HepG2 (cell line): ENCODE measurements at regions not wholly inside any gene's neighbourhood (a gene's known extent, or its start where the extent isn't known, plus 50 kb on each side); places are given as distances from the start of the nearest gene placed in this dataset.
"Not testable (repeated sequence)": the region's sequence is repeated elsewhere in the genome, so short reads cannot be mapped to it uniquely, and the experiment has no call there.

Experiments used
- ATAC-seq: fragments of 200-7000 bp; cut with Tn5 transposase; 3 replicates; pipeline ENCODE4 v1.9.1; 2020; ENCODE audit warnings: mild to moderate bottlenecking, moderate library complexity
- BruUV-seq: library from RNA; stranded (reverse); fragments of 400-500 nt; replicated peaks from 2 replicates; lab custom pipeline; 2021; lab: Mats Ljungman, UMichigan
- CTCF ChIA-PET: fragments of 300-600 bp; formaldehyde crosslinking; extraction: SDS; loops from one replicate; lab custom pipeline; 2021; ENCODE audit warnings: low total read pairs, inconsistent platforms, low intra/inter-chr PET ratio; lab: Yijun Ruan, JAX
- POLR2A ChIA-PET: fragments of 350-600 bp; sonication (Branson Sonifier 250); formaldehyde crosslinking; loops from one replicate; lab custom pipeline; 2020; ENCODE audit warnings: antibody characterized with exemption, inconsistent platforms; lab: Yijun Ruan, JAX
- DNase-seq: peaks from one replicate; pipeline ENCODE4 v3.0.0-alpha.2; 2015; ENCODE audit warnings: low spot score
- FAIRE-seq: peaks from 3 replicates; lab custom pipeline; 2011; peaks lifted over from hg19 to GRCh38; lab: Jason Lieb, UNC
- H2AFZ ChIP-seq: one replicate; pipeline ENCODE4 v1.6.1; 2011; ENCODE audit warnings: low read length, inconsistent platforms
- H3K27ac ChIP-seq: fragments of 300-600 bp; 3 replicates; pipeline ENCODE4 v1.8.0; 2011; ENCODE audit warnings: mixed run types, mild to moderate bottlenecking, mixed read lengths, low read length, inconsistent platforms; ENCODE audit not compliant: insufficient read depth; ENCODE audit errors: extremely low read length
- H3K27me3 ChIP-seq, 2 experiments: fragments of 200-600 bp in 1 of 2; 2 replicates in 1 of 2; 3 replicates in 1 of 2; pipeline versions ENCODE4 v1.6.0 to v1.8.0; 2011; ENCODE audit warnings: low read length in 2 of 2, mild to moderate bottlenecking in 2 of 2, moderate library complexity in 2 of 2, inconsistent platforms in 1 of 2; ENCODE audit not compliant: insufficient read depth in 2 of 2, control insufficient read depth in 1 of 2
- H3K36me3 ChIP-seq, 2 experiments: fragments of 200-600 bp in 1 of 2; replicated peaks in 1 of 2; 2 replicates in 1 of 2; 3 replicates in 1 of 2; pipeline versions ENCODE4 v1.5.1 to v1.8.0; 2011; ENCODE audit warnings: low read length in 2 of 2, inconsistent platforms in 1 of 2; ENCODE audit not compliant: insufficient read depth in 2 of 2, control insufficient read depth in 1 of 2
- H3K4me1 ChIP-seq: 2 replicates; pipeline ENCODE4 v1.5.1; 2012; ENCODE audit warnings: low read length, inconsistent platforms; ENCODE audit not compliant: insufficient read depth
- H3K4me2 ChIP-seq: 2 replicates; pipeline ENCODE4 v1.6.0; 2011; ENCODE audit warnings: low read depth, low read length, inconsistent platforms
- H3K4me3 ChIP-seq, 3 experiments: fragments of 200-600 bp in 1 of 3; sonication (generic), shearing (Covaris generic) in 1 of 3; replicated peaks in 1 of 3; 2 replicates each; pipeline ENCODE4 v1.5.1; 2011 to 2016; ENCODE audit warnings: low read length in 3 of 3, inconsistent platforms in 2 of 3, low read depth in 2 of 3, mild to moderate bottlenecking in 2 of 3, control low read depth in 1 of 3, mixed read lengths in 1 of 3; ENCODE audit not compliant: insufficient read depth in 1 of 3
- H3K79me2 ChIP-seq: one replicate; pipeline ENCODE4 v1.6.1; 2011; ENCODE audit warnings: low read length, inconsistent platforms; ENCODE audit not compliant: insufficient read depth
- H3K9ac ChIP-seq: 2 replicates; pipeline ENCODE4 v1.6.0; 2011; ENCODE audit warnings: mild to moderate bottlenecking, low read depth, low read length, inconsistent platforms; ENCODE audit not compliant: insufficient read depth
- H3K9me3 ChIP-seq: 2 replicates; pipeline ENCODE4 v1.5.1; 2012; ENCODE audit warnings: mild to moderate bottlenecking, low read length
- H4K20me1 ChIP-seq: 2 replicates; pipeline ENCODE4 v1.6.0; 2011; ENCODE audit warnings: inconsistent platforms, mild to moderate bottlenecking, low read length, moderate library complexity; ENCODE audit not compliant: insufficient read depth
- MNT ChIP-seq: fragments of 450-650 bp; IDR thresholded peaks from 2 replicates; pipeline ENCODE4 v1.6.1; 2016
- MTERF4 ChIP-seq: sonication (generic); formaldehyde crosslinking; IDR thresholded peaks from 2 replicates; pipeline ENCODE4 v1.8.0; 2023; ENCODE audit warnings: mild to moderate bottlenecking, missing genetic modification reagents
- SETDB1 ChIP-seq: sonication (generic); formaldehyde crosslinking; IDR thresholded peaks from 2 replicates; pipeline ENCODE4 v1.5.1; 2020; ENCODE audit warnings: missing genetic modification reagents, mild to moderate bottlenecking, borderline replicate concordance
- ZNF207 ChIP-seq: fragments of 450-650 bp; IDR thresholded peaks from 2 replicates; pipeline ENCODE4 v1.6.1; 2016; ENCODE audit warnings: antibody characterized with exemption, borderline replicate concordance
- ZNF772 ChIP-seq: sonication (generic); formaldehyde crosslinking; IDR thresholded peaks from 2 replicates; pipeline ENCODE4 v1.5.0; 2020; ENCODE audit warnings: mild to moderate bottlenecking, missing genetic modification reagents
- WGBS: methylation state at CpG from one replicate; pipeline ENCODE4 v1.1.6; 2017; ENCODE audit warnings: low lambda C conversion rate; 5-methylcytosine and 5-hydroxymethylcytosine counted together
- in situ Hi-C: cut with HindIII; loops from 2 replicates; pipeline ENCODE4 v1.10.0; 2017; ENCODE audit warnings: low pct_unique_long_range_greater_than_20kb; ENCODE audit not compliant: extremely low pct_ligation_motif_present
- intact Hi-C: fragments of 100-400 bp; cut with micrococcal nuclease; formaldehyde crosslinking; loops from one replicate; pipeline ENCODE4 v1.10.0; 2022; ENCODE audit not compliant: unreplicated experiment

- no peak for TF ChIP-seq ZNF207
Measured at GRCh38 chr18:46226461-46226860, 122.3 kb downstream of the HAUS1 start (continued).

GRCh38 chr18:46229641-46230040 lies 125.5 kb downstream of the HAUS1 start:
- H4K20me1 ChIP-seq, POLR2A ChIA-PET, CTCF ChIA-PET, H3K4me3 ChIP-seq, H3K9ac ChIP-seq, BruUV-seq, H3K27ac ChIP-seq, H3K27me3 ChIP-seq, H3K79me2 ChIP-seq, H3K9me3 ChIP-seq, H3K4me1 ChIP-seq, in situ Hi-C loops, ATAC-seq, H3K4me2 ChIP-seq, intact Hi-C loops, H3K36me3 ChIP-seq, H2AFZ ChIP-seq, FAIRE-seq, DNase-seq: not testable (repeated sequence)
- 87% methylated on average over 11 of the region's 11 CpGs for WGBS

GRCh38 chr18:46236156-46236555 lies 132.0 kb downstream of the HAUS1 start:
- H4K20me1 ChIP-seq = no peaks in the 10 kb centered on the region; the same call in 1 of the 2 replicates
- CTCF ChIA-PET = no interaction called here
- WGBS = 85% methylated on average over 4 of the region's 4 CpGs

More at GRCh38 chr18:46236156-46236555, 132.0 kb downstream of the HAUS1 start:
- Histone ChIP-seq H3K27me3 (no peaks in the 10 kb centered on the region), H3K4me3 (no peak overlapping the region), H3K4me2 (no peak overlapping the region), H2AFZ (no peak overlapping the region), H3K4me1 (no peaks in the 10 kb centered on the region), H3K27ac (no peak overlapping the region), H3K9ac (no peak overlapping the region), H3K36me3 (peaks cover 0 to 2% of the 10 kb centered on the region in 2 experiments; a peak in 1 of 5 replicates), H3K9me3 (no peaks in the 10 kb centered on the region), H3K79me2 (no peaks in the 10 kb centered on the region)
- ATAC-seq (no peak), FAIRE-seq (no peak), DNase-seq (no peak)
- TF ChIP-seq ZNF772 (no peak), SETDB1 (no peak), MNT (no peak), MTERF4 (CRISPR knock-in tag) (no peak)
- in situ Hi-C loops (no loop called here), intact Hi-C loops (no loop called here)
- no TSS peak for BruUV-seq
- POLR2A ChIA-PET = no interaction called here
